NOMO-1 treated with DMSO at 0.1 percent for 48 hours (cell line): ENCODE measurements at regions not wholly inside any gene's neighbourhood (a gene's known extent, or its start where the extent isn't known, plus 50 kb on each side); places are given as distances from the start of the nearest gene placed in this dataset.

Experiments used
- DNase-seq: peaks from one replicate; lab custom pipeline; 2025; ENCODE audit not compliant: unreplicated experiment; lab: John Stamatoyannopoulos, UW

GRCh38 chr9:16153741-16154140 lies 600.9 kb downstream of the CCDC171 start:
- DNase-seq, result no peak

- no peak for DNase-seq
Observed at GRCh38 chr9:16154521-16155078, 601.8 kb downstream of the CCDC171 start.

- no peak for DNase-seq
Observed at GRCh38 chr9:16155878-16156277, 603.0 kb downstream of the CCDC171 start.

- DNase-seq, result no peak
Observed at GRCh38 chr9:16157216-16157615, 604.4 kb downstream of the CCDC171 start.

- DNase-seq, result no peak
Observed at GRCh38 chr9:16157651-16158050, 604.8 kb downstream of the CCDC171 start.

GRCh38 chr9:16158093-16158492 lies 605.2 kb downstream of the CCDC171 start:
- no peak for DNase-seq

- no peak for DNase-seq
Observed at GRCh38 chr9:16161483-16161882, 608.6 kb downstream of the CCDC171 start.

- DNase-seq, result no peak
Observed at GRCh38 chr9:16170119-16170518, 617.3 kb downstream of the CCDC171 start.

- DNase-seq, result no peak
Observed at GRCh38 chr9:16171911-16172310, 619.1 kb downstream of the CCDC171 start.

GRCh38 chr9:16172796-16173195 lies 620.0 kb downstream of the CCDC171 start:
- no peak for DNase-seq

GRCh38 chr9:16174915-16175314 lies 622.1 kb downstream of the CCDC171 start:
- DNase-seq, result no peak

GRCh38 chr9:16175461-16175860 lies 622.6 kb downstream of the CCDC171 start:
- no peak for DNase-seq

- no peak for DNase-seq
Observed at GRCh38 chr9:16178294-16178693, 625.5 kb downstream of the CCDC171 start.

GRCh38 chr9:16179566-16179965 lies 626.7 kb downstream of the CCDC171 start:
- DNase-seq, result no peak

- no peak for DNase-seq
Observed at GRCh38 chr9:16180091-16180490, 627.2 kb downstream of the CCDC171 start.

GRCh38 chr9:16180546-16180945 lies 627.7 kb downstream of the CCDC171 start:
- DNase-seq, result no peak

GRCh38 chr9:16181539-16181938 lies 628.7 kb downstream of the CCDC171 start:
- no peak for DNase-seq

GRCh38 chr9:16182784-16183183 lies 629.9 kb downstream of the CCDC171 start:
- DNase-seq, result no peak

- no peak for DNase-seq
Observed at GRCh38 chr9:16184964-16185646, 632.3 kb downstream of the CCDC171 start.

GRCh38 chr9:16191191-16191590 lies 638.3 kb downstream of the CCDC171 start:
- no peak for DNase-seq

GRCh38 chr9:16191691-16192402 lies 639.0 kb downstream of the CCDC171 start:
- no peak for DNase-seq

- no peak for DNase-seq
Observed at GRCh38 chr9:16192403-16193017, 639.7 kb downstream of the CCDC171 start.
